D721Med (cell line): ENCODE measurements at regions not wholly inside any gene's neighbourhood (a gene's known extent, or its start where the extent isn't known, plus 50 kb on each side); places are given as distances from the start of the nearest gene placed in this dataset.
"Not testable (repeated sequence)": the region's sequence is repeated elsewhere in the genome, so short reads cannot be mapped to it uniquely, and the experiment has no call there.

Source experiments
- DNase-seq: peaks from one replicate; pipeline ENCODE4 v3.0.0; 2011; ENCODE audit warnings: low spot score; ENCODE audit not compliant: insufficient read length
- FAIRE-seq: peaks from 2 replicates; lab custom pipeline; 2011; peaks lifted over from hg19 to GRCh38; lab: Jason Lieb, UNC
- CTCF ChIP-seq: IDR thresholded peaks from 2 replicates; pipeline ENCODE4 v1.5.1; 2012; ENCODE audit warnings: mild to moderate bottlenecking, control low read depth; ENCODE audit not compliant: insufficient read depth; ENCODE audit errors: missing control alignments

GRCh38 chr9:25029743-25030142 is 484.0 kb upstream of the IZUMO3 start:
- TF ChIP-seq CTCF, result no peak
- no peak for FAIRE-seq
- DNase-seq, result no peak

GRCh38 chr9:25025686-25026085 is 480.0 kb upstream of the IZUMO3 start:
- TF ChIP-seq CTCF, result no peak
- FAIRE-seq, result no peak

GRCh38 chr9:25025156-25025555 is 479.5 kb upstream of the IZUMO3 start:
- DNase-seq (no peak), FAIRE-seq (no peak)
- TF ChIP-seq CTCF, result no peak

More at GRCh38 chr9:25025686-25026085, 480.0 kb upstream of the IZUMO3 start:
- no peak for DNase-seq

GRCh38 chr9:25017779-25018178 is 472.1 kb upstream of the IZUMO3 start:
- no peak for TF ChIP-seq CTCF
- DNase-seq, result no peak
- no peak for FAIRE-seq

- DNase-seq (no peak), FAIRE-seq (no peak)
- TF ChIP-seq CTCF, result no peak
Measured at GRCh38 chr9:25010027-25010662, 464.4 kb upstream of the IZUMO3 start.

- FAIRE-seq (no peak), DNase-seq (no peak)
- TF ChIP-seq CTCF, result no peak
Measured at GRCh38 chr9:25003686-25004085, 458.0 kb upstream of the IZUMO3 start.

- no peak for FAIRE-seq
- no peak for TF ChIP-seq CTCF
- no peak for DNase-seq
Measured at GRCh38 chr9:24986331-24986730, 440.6 kb upstream of the IZUMO3 start.

GRCh38 chr9:24970780-24971179 is 425.1 kb upstream of the IZUMO3 start:
- not testable (repeated sequence) for FAIRE-seq, DNase-seq
